Epithelial cell of esophagus (primary cell): ENCODE measurements at regions not wholly inside any gene's neighbourhood (a gene's known extent, or its start where the extent isn't known, plus 50 kb on each side); places are given as distances from the start of the nearest gene placed in this dataset.
"Not testable (repeated sequence)": the region's sequence is repeated elsewhere in the genome, so short reads cannot be mapped to it uniquely, and the experiment has no call there.

Source experiments
- DNase-seq: peaks from one replicate; pipeline ENCODE4 v3.0.0; 2010; ENCODE audit warnings: low read depth
- H3K4me3 ChIP-seq: 2 replicates; pipeline ENCODE4 v1.5.1; 2011; ENCODE audit warnings: mild to moderate bottlenecking, low read length, control low read depth
- CTCF ChIP-seq: IDR thresholded peaks from 2 replicates; pipeline ENCODE4 v1.5.1; 2011; ENCODE audit warnings: low read depth, mild to moderate bottlenecking, low read length, control low read depth, inconsistent platforms; ENCODE audit not compliant: insufficient read depth; ENCODE audit errors: missing control alignments

- H3K4me3 ChIP-seq, result no peak overlapping the region
- no peak for DNase-seq
- TF ChIP-seq CTCF, result no peak
Measured at GRCh38 chr21:38092051-38092450, 164.7 kb upstream of the KCNJ15 start.

- DNase-seq, result peak; percentile 12
- no peak for TF ChIP-seq CTCF
- H3K4me3 ChIP-seq, result no peak overlapping the region
Measured at GRCh38 chr21:38095220-38095619, 161.6 kb upstream of the KCNJ15 start.

- H3K4me3 ChIP-seq, result no peak overlapping the region
- TF ChIP-seq CTCF, result no peak
- DNase-seq, result no peak
Measured at GRCh38 chr21:38097789-38098188, 159.0 kb upstream of the KCNJ15 start.

- no peak for TF ChIP-seq CTCF
- DNase-seq, result no peak
Measured at GRCh38 chr21:38112219-38112789, 144.5 kb upstream of the KCNJ15 start.

GRCh38 chr21:38114717-38115333 is 142.0 kb upstream of the KCNJ15 start:
- DNase-seq, result no peak
- no peak overlapping the region for H3K4me3 ChIP-seq
- TF ChIP-seq CTCF, result no peak

More at GRCh38 chr21:38112219-38112789, 144.5 kb upstream of the KCNJ15 start:
- H3K4me3 ChIP-seq, result no peak overlapping the region

GRCh38 chr21:38115870-38116269 is 140.9 kb upstream of the KCNJ15 start:
- no peak for DNase-seq
- no peak overlapping the region for H3K4me3 ChIP-seq
- no peak for TF ChIP-seq CTCF

GRCh38 chr21:38119793-38120192 is 137.0 kb upstream of the KCNJ15 start:
- no peak for DNase-seq
- no peak for TF ChIP-seq CTCF
- H3K4me3 ChIP-seq, result no peak overlapping the region

GRCh38 chr21:38120679-38120983 is 136.2 kb upstream of the KCNJ15 start:
- H3K4me3 ChIP-seq, DNase-seq: not testable (repeated sequence)
